ENCODE measurements at regions not wholly inside any gene's neighbourhood (a gene's known extent, or its start where the extent isn't known, plus 50 kb on each side); places are given as distances from the start of the nearest gene placed in this dataset.

- DNase-seq (ENCODE audit: low read depth) = no peak
- H3K4me3 ChIP-seq (ENCODE audit: low read length) = no peak overlapping the region
- TF ChIP-seq CTCF (conservative IDR thresholded peaks at IDR 0.05; ENCODE audit: low read length) = no peak
Measured at GRCh38 chr2:239765076-239765845, 259.9 kb downstream of the NDUFA10 start.

GRCh38 chr2:239763433-239764097 lies 261.6 kb downstream of the NDUFA10 start:
- H3K4me3 ChIP-seq (ENCODE audit: low read length) = no peak overlapping the region
- 0 out of 2 replicates have a peak, but pooled peaks have one; percentile 10 for TF ChIP-seq CTCF (conservative IDR thresholded peaks at IDR 0.05; ENCODE audit: low read length)
- DNase-seq (ENCODE audit: low read depth) = no peak

GRCh38 chr2:239762655-239763269 lies 262.4 kb downstream of the NDUFA10 start:
- no peak for TF ChIP-seq CTCF (conservative IDR thresholded peaks at IDR 0.05; ENCODE audit: low read length)
- no peak overlapping the region for H3K4me3 ChIP-seq (ENCODE audit: low read length)
- DNase-seq (ENCODE audit: low read depth) = no peak

- TF ChIP-seq CTCF (conservative IDR thresholded peaks at IDR 0.05; ENCODE audit: low read length) = no peak
- no peak for DNase-seq (ENCODE audit: low read depth)
- no peak overlapping the region for H3K4me3 ChIP-seq (ENCODE audit: low read length)
Measured at GRCh38 chr2:239762106-239762505, 263.0 kb downstream of the NDUFA10 start.

- H3K4me3 ChIP-seq (ENCODE audit: low read length) = no peak overlapping the region
- TF ChIP-seq CTCF (conservative IDR thresholded peaks at IDR 0.05; ENCODE audit: low read length) = no peak
- no peak for DNase-seq (ENCODE audit: low read depth)
Measured at GRCh38 chr2:239760596-239760995, 264.5 kb downstream of the NDUFA10 start.

- no peak for TF ChIP-seq CTCF (conservative IDR thresholded peaks at IDR 0.05; ENCODE audit: low read length)
- H3K4me3 ChIP-seq (ENCODE audit: low read length) = no peak overlapping the region
- DNase-seq (ENCODE audit: low read depth) = no peak
Measured at GRCh38 chr2:239758279-239758877, 266.8 kb downstream of the NDUFA10 start.
